GM19025 (cell line): ENCODE measurements at regions not wholly inside any gene's neighbourhood (a gene's known extent, or its start where the extent isn't known, plus 50 kb on each side); places are given as distances from the start of the nearest gene placed in this dataset.
"Not testable (repeated sequence)": the region's sequence is repeated elsewhere in the genome, so short reads cannot be mapped to it uniquely, and the experiment has no call there.

Experiments used
- ATAC-seq: cut with Tn5 transposase; IDR thresholded peaks from one replicate; pipeline ENCODE4 v1.9.1; 2021; ENCODE audit warnings: mild to moderate bottlenecking, low read depth, moderate library complexity; ENCODE audit not compliant: unreplicated experiment

DNA sequence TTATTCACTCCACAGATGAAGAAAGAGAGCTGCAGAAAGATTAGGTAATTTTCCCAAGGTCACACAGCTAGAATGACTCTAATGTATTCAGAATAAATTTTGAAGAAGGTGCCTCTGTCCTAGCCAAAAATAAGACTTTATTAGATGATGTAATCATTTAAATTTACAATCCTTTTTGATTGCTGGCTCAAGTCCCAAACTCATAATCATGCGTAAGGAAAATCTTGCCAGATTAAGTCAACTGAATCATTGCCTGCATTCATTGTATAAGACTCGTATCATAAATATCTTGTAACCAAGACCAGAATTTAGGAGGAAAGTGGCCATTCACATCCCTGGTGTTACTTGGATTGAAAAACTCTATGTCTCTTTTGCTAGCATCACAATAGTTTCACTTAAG is 53.1 kb upstream of the STK39 start:
- ATAC-seq: no peak

DNA sequence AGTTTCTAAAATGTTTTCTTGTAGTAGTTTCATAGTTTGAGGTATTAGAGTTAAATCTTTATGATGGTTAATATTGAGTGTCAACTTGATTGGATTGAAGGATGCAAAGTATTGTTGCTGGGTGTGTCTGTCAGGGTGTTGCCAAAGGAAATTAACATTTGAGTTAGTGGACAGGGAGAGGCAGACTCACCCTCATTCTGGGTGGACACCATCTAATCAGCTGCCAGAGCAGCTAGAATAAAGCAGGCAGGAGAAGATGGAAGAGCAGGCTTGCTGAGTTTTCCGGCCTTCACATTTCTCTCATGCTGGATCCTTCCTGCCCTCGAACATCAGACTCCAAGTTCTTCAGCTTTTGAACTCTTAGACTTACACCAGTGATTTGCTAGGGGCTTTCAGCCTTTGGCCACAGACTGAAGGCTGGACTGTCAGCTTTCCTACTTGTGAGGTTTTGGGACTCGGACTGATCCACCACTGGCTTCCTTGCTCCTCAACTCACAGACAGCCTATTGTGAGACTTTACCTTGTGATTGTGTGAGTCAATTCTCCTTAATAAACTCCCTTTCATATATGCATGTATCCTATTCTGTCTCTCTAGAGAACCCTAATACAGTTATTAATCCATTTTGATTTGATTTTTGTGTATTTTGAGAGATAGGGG is 56.8 kb upstream of the STK39 start:
- no peak for ATAC-seq

DNA sequence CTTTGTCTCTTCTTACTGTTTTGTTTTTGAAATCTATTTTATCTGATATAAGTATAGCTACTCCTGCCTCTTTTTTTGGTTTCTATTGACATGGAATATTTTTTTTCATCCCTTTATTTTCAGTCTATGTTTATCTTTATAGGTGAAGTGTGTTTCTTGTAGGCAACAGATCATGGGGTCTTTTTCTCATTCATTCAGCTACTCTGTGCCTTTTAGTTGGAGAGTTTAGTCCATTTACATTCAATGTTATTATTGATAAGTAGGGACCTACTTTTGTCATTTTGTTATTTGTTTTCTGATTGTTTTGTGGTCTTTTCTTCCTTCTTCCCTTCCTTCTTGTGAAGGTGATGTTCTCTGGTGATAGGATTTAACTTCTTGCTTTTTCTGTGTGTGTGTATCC is 60.0 kb upstream of the STK39 start:
- no peak for ATAC-seq

- ATAC-seq: no peak
Measured at GRCh38 chr2:168310580-168310979, 63.2 kb upstream of the STK39 start.

DNA sequence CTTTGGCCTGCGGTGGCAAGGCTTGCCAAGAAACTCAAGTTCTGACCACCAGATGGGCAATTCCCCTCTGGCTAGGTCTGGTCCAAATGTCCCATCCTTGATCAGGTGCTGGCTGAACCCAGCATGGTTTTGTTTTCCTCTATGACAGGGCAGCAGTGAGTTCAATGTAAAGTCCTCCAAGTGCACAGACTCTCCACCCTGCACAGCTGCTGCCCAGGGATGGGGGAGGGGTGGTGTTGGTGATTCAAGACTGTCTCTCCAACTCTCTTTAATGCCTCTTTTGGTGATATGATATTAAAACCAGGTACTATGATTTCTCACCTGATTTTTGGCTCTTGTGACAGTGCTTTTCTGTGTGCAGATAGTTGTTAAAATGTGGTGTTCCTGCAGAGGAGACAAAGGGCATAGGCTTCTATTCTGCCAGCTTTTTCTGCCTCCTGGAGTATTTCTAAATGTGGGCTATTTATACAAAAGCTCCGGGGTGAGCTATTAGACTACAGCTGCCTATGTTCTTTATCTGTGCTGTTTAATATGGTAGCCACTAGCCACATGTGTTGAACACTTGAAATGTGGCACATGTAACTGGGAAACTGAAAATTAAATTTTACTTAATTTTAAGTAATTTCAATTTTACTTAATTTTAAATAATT is 64.0 kb upstream of the STK39 start:
- ATAC-seq: no peak

DNA sequence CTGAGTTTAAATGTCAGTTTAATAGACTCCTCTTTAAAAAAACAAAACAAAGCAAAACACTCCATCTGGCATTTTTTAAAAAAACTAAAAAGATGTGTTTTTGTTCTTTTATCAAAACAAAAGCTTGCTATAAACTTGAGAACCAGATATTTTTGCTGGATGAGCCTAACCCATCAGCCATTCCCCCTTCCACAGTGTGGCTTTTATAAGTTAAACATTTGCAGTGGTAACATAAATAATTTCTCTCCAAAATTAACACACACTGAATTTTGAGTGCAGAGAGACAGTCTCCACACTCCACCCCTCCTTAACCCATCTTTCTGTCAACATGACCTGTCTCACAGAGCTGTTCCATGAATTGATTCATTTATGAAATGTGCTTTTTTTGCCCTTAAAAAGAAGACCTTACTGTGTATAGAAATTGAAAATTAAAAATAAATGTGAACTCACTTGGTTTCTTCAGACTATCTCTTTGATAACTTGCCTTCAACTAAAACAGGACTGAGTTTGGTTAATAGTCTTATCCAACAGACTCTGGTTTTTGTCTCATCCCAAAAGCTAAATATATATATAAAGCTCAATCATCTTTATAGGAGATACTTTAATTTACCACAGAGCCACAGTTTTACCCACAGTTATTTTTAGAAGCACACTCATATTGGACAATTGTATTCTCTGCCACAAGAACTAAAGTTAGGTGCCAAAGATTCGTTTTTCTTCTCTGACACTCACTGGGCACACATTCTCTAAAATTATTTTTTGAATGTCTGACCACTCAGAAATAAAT is 64.8 kb upstream of the STK39 start:
- no peak for ATAC-seq

GRCh38 chr2:168314236-168314635 is 66.8 kb upstream of the STK39 start:
- no peak for ATAC-seq

DNA sequence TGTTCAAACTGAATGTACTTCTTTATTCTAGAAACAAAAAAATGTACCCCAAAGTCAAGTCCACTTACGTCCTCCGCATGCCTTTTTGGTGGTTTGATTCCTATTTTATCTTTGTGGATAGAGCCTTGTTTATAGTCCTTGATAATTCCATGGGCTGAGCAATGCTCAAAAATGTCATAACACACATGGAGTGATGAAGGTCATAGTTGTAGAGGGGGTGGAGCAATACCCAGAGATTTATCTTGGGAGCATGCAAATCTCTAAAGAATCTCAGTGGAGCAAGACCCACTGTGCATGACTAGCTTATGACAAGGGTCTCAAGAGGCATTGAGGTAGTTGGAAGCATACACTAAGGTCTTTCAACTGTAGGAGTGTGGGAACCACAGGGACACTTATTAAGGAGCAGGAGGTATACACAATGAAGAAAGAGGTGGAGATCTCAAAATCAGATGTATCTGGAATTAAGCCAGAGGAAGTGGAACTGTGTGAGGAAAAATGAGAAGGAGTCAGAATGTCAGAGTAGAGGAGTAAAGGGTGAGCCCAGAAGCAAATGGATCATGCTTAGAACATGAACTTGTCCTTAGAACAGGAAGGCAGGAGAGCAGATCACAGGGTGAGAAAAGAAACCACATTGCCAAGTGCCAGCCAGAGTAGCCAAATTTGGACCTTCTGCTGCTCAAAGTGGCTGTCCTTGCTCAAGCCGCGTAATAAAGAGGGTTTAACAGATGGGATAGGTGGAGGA is 68.1 kb upstream of the STK39 start:
- ATAC-seq: no peak

- no peak for ATAC-seq
Measured at GRCh38 chr2:168316073-168316440, 68.7 kb upstream of the STK39 start.

DNA sequence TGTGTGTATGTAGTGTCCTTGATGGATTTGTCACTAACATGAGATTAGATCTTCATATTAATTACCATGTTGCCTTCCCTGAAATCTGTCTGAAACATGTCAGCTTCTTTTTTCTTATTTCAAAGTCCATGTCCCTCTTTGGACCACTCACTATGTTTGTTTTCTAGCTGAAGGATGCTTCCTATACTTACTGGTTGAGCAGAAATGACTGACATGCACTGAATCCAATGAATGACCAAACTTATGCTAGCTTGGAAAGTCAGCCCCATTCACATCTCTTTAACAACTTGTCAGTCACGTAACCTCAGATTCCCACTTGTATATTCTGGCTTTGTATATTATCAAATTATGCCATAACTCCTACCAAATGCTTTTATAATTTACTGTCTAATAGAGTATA is 69.9 kb upstream of the STK39 start:
- no peak for ATAC-seq

GRCh38 chr2:168320267-168320666 is 72.9 kb upstream of the STK39 start:
- ATAC-seq: no peak

GRCh38 chr2:168322325-168323007 is 75.1 kb upstream of the STK39 start:
- ATAC-seq: no peak

DNA sequence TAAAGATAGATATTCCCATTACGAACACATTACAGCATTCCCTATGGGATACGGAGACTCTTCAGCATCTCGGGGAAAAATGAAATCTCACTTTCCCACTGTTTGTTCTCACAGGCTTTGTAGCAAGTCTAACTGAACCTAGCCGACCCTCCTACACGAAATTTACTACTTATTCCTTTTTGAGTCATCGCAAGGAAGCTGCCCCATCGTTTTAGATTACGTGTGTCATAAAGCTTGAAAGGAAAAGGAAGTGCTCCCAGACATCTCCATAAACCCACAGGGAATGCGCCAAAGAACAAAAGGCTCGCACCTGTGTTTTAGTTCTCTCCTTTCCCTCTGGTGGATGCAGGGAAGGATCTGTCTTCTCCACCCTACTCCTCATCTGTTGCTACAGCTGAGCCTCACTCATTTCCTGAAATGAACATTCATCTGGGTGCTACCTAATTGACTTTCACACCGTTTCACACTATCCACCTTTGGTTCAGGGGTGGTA is 76.2 kb upstream of the STK39 start:
- ATAC-seq: no peak

GRCh38 chr2:168326572-168326971 is 79.2 kb upstream of the STK39 start:
- ATAC-seq: no peak

- no peak for ATAC-seq
Measured at GRCh38 chr2:168327328-168327727, 79.9 kb upstream of the STK39 start.

GRCh38 chr2:168328421-168328820 is 81.0 kb upstream of the STK39 start:
- ATAC-seq: no peak

GRCh38 chr2:168330624-168331423 is 83.4 kb upstream of the STK39 start:
- ATAC-seq: no peak

DNA sequence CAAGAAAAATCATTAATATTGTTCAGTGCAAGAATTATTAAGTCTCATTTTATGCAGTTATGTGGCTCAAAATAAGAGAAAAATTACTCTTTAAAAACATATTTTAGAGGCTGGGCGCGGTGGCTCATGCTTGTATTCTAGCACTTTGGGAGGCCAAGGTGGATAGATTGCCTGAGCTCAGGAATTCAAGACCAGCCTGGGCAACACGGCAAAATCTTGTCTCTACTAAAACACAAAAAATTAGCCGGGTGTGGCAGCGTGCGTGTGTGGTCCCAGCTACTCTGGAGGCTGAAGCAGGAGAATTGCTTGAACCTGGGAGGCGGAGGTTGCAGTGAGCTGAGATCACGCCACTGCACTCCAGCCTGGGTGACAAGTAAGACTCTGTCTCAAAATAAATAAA is 87.9 kb upstream of the STK39 start:
- not testable (repeated sequence) for ATAC-seq

- ATAC-seq: no peak
Measured at GRCh38 chr2:168336786-168337388, 89.5 kb upstream of the STK39 start.
